CD4-positive, alpha-beta T cell (primary cell): ENCODE measurements at regions not wholly inside any gene's neighbourhood (a gene's known extent, or its start where the extent isn't known, plus 50 kb on each side); places are given as distances from the start of the nearest gene placed in this dataset.

Experiments
- ATAC-seq: fragments of 200-7000 bp; cut with Tn5 transposase; one replicate; pipeline ENCODE4 v1.10.0; 2022; ENCODE audit warnings: mild to moderate bottlenecking; ENCODE audit not compliant: poor library complexity
- CTCF ChIA-PET: fragments of 350-600 bp; sonication (Branson Sonifier 250); formaldehyde crosslinking; loops from one replicate; lab custom pipeline; 2021; ENCODE audit warnings: antibody characterized with exemption, inconsistent platforms; lab: Charles Lee
- POLR2A ChIA-PET: fragments of 350-600 bp; sonication (Branson Sonifier 250); formaldehyde crosslinking; loops from one replicate; lab custom pipeline; 2021; ENCODE audit warnings: antibody characterized with exemption, inconsistent platforms; lab: Charles Lee
- DNase-seq, 14 experiments: peaks; one replicate each; pipeline ENCODE4 v3.0.0-alpha.2; 2013 to 2020; ENCODE audit warnings: mixed read lengths in 2 of 14
- H3K27ac ChIP-seq, 2 donors: one replicate each; pipeline versions ENCODE4 v1.5.1 to v1.7.0; 2013; ENCODE audit warnings: low read length in 2 of 2, low read depth in 1 of 2, mild to moderate bottlenecking in 1 of 2
- H3K27me3 ChIP-seq, 2 experiments: 1 replicate in 1 of 2; 2 replicates in 1 of 2; pipeline versions ENCODE4 v1.6.1 to v1.7.0; 2013; ENCODE audit warnings: low read length in 2 of 2, control low read depth in 1 of 2, mild to moderate bottlenecking in 1 of 2, moderate library complexity in 1 of 2; ENCODE audit not compliant: insufficient read depth in 2 of 2, control insufficient read depth in 1 of 2
- H3K36me3 ChIP-seq: one replicate; pipeline ENCODE4 v1.6.1; 2013; ENCODE audit warnings: low read length, control low read depth; ENCODE audit not compliant: insufficient read depth
- H3K4me1 ChIP-seq: one replicate; pipeline ENCODE4 v1.6.1; 2013; ENCODE audit warnings: low read length, control low read depth; ENCODE audit not compliant: insufficient read depth
- H3K4me3 ChIP-seq: one replicate; pipeline ENCODE4 v1.5.1; 2013; ENCODE audit warnings: mild to moderate bottlenecking, low read length, moderate library complexity
- H3K9me3 ChIP-seq, 2 experiments: 1 replicate in 1 of 2; 2 replicates in 1 of 2; pipeline versions ENCODE4 v1.6.1 to v1.7.0; 2013; ENCODE audit warnings: low read length in 2 of 2, mild to moderate bottlenecking in 2 of 2, control low read depth in 1 of 2, moderate library complexity in 1 of 2; ENCODE audit not compliant: control insufficient read depth in 1 of 2, insufficient read depth in 1 of 2
- H3K27ac Mint-ChIP-seq: one replicate; pipeline ENCODE4 v1.8.0; 2020; ENCODE audit warnings: mixed read lengths
- H3K27me3 Mint-ChIP-seq: one replicate; pipeline ENCODE4 v1.8.0; 2021; ENCODE audit warnings: mixed read lengths
- H3K36me3 Mint-ChIP-seq: one replicate; pipeline ENCODE4 v1.8.0; 2021; ENCODE audit warnings: low read depth, mixed read lengths
- H3K4me1 Mint-ChIP-seq: one replicate; pipeline ENCODE4 v1.8.0; 2021; ENCODE audit warnings: low read depth, mixed read lengths
- H3K4me3 Mint-ChIP-seq: one replicate; pipeline ENCODE4 v1.8.0; 2020; ENCODE audit warnings: mild to moderate bottlenecking, mixed read lengths
- H3K9me3 Mint-ChIP-seq: one replicate; pipeline ENCODE4 v1.8.0; 2020; ENCODE audit warnings: mixed read lengths
- CTCF ChIP-seq: fragments of 200-600 bp; IDR thresholded peaks from one replicate; pipeline ENCODE4 v1.8.0; 2022; ENCODE audit warnings: antibody characterized with exemption, mild to moderate bottlenecking
- intact Hi-C, 2 experiments: fragments of 100-400 bp; cut with DNase I in 1 of 2; cut with micrococcal nuclease in 1 of 2; formaldehyde crosslinking; loops; one replicate each; pipeline versions ENCODE4 v1.15.1 to v1.9.0; 2023 to 2025; cut with DNase I, micrococcal nuclease

GRCh38 chr6:23395381-23395780 lies 730.6 kb upstream of the NRSN1 start:
- Mint-ChIP-seq H3K27me3 (no peaks in the 10 kb centered on the region), H3K36me3 (no peaks in the 10 kb centered on the region), H3K4me3 (no peak overlapping the region), H3K9me3 (no peaks in the 10 kb centered on the region), H3K4me1 (no peaks in the 10 kb centered on the region), H3K27ac (no peak overlapping the region)
- no peaks in the 10 kb centered on the region for H3K4me1 ChIP-seq
- no peak overlapping the region for H3K27ac ChIP-seq
- H3K4me3 ChIP-seq, result no peak overlapping the region
- ChIA-PET CTCF (no interaction called here), POLR2A (no interaction called here)
- no peak for TF ChIP-seq CTCF
- no peaks in the 10 kb centered on the region for H3K27me3 ChIP-seq
- intact Hi-C loops, result no loop called here
- no peaks in the 10 kb centered on the region for H3K9me3 ChIP-seq
- DNase-seq (no peak), ATAC-seq (no peak)
- no peaks in the 10 kb centered on the region for H3K36me3 ChIP-seq

GRCh38 chr6:23396949-23397348 lies 729.1 kb upstream of the NRSN1 start:
- no peak for ATAC-seq
- Mint-ChIP-seq H3K9me3 (no peaks in the 10 kb centered on the region), H3K27ac (no peak overlapping the region), H3K4me3 (no peak overlapping the region), H3K4me1 (no peaks in the 10 kb centered on the region), H3K36me3 (no peaks in the 10 kb centered on the region), H3K27me3 (no peaks in the 10 kb centered on the region)
- ChIA-PET POLR2A (no interaction called here), CTCF (no interaction called here)
- Histone ChIP-seq H3K4me3 (no peak overlapping the region), H3K9me3 (no peaks in the 10 kb centered on the region), H3K36me3 (no peaks in the 10 kb centered on the region), H3K4me1 (no peaks in the 10 kb centered on the region), H3K27ac (no peak overlapping the region), H3K27me3 (no peaks in the 10 kb centered on the region)
- no peak for TF ChIP-seq CTCF
- intact Hi-C loops, result no loop called here
- DNase-seq, result no peak

GRCh38 chr6:23403460-23403859 lies 722.6 kb upstream of the NRSN1 start:
- Histone ChIP-seq H3K36me3 (no peaks in the 10 kb centered on the region), H3K9me3 (no peaks in the 10 kb centered on the region), H3K27me3 (no peaks in the 10 kb centered on the region), H3K4me3 (no peak overlapping the region), H3K27ac (no peak overlapping the region), H3K4me1 (no peaks in the 10 kb centered on the region)
- no peak for DNase-seq
- ChIA-PET POLR2A (no interaction called here), CTCF (no interaction called here)
- Mint-ChIP-seq H3K36me3 (no peaks in the 10 kb centered on the region), H3K9me3 (no peaks in the 10 kb centered on the region), H3K27ac (no peak overlapping the region), H3K4me3 (no peak overlapping the region), H3K4me1 (no peaks in the 10 kb centered on the region), H3K27me3 (no peaks in the 10 kb centered on the region)
- no peak for TF ChIP-seq CTCF
- ATAC-seq, result no peak
- intact Hi-C loops, result no loop called here
